Thyroid gland (tissue), 4 donors: ENCODE measurements at regions not wholly inside any gene's neighbourhood (a gene's known extent, or its start where the extent isn't known, plus 50 kb on each side); places are given as distances from the start of the nearest gene placed in this dataset.

Source experiments
- DNase-seq, 2 donors: peaks; one replicate each; pipeline ENCODE4 v3.0.0-alpha.2; 2019
- H3K27ac ChIP-seq, 3 donors: fragments of 200-600 bp; sonication (generic); 1 replicate in 2 of 3; 2 replicates in 1 of 3; pipeline ENCODE4 v1.5.1; 2016 to 2019; ENCODE audit warnings: mild to moderate bottlenecking in 1 of 3, moderate library complexity in 1 of 3
- H3K27me3 ChIP-seq: fragments of 200-600 bp; sonication (generic); one replicate; pipeline ENCODE4 v1.5.1; 2019
- H3K36me3 ChIP-seq, 2 donors: fragments of 200-600 bp; sonication (generic); one replicate each; pipeline ENCODE4 v1.5.1; 2016 to 2019
- H3K4me1 ChIP-seq, 2 donors: fragments of 200-600 bp; sonication (generic); one replicate each; pipeline ENCODE4 v1.5.1; 2017 to 2019
- H3K4me3 ChIP-seq, 3 donors: fragments of 200-600 bp; sonication (generic); replicated peaks in 1 of 3; 1 replicate in 2 of 3; 2 replicates in 1 of 3; pipeline ENCODE4 v1.5.1; 2016; ENCODE audit warnings: mild to moderate bottlenecking in 1 of 3
- H3K9me3 ChIP-seq: fragments of 200-600 bp; sonication (generic); one replicate; pipeline ENCODE4 v1.5.1; 2017
- POLR2A ChIP-seq, 2 donors: fragments of 450-650 bp; IDR thresholded peaks; one replicate each; pipeline ENCODE4 v1.6.1; 2017; ENCODE audit warnings: antibody characterized with exemption in 2 of 2, mild to moderate bottlenecking in 2 of 2, moderate library complexity in 1 of 2
- WGBS, 2 donors: methylation state at CpG; one replicate each; pipeline ENCODE4 v1.1.5; 2017; 5-methylcytosine and 5-hydroxymethylcytosine counted together
- intact Hi-C: fragments of 100-400 bp; cut with DNase I; formaldehyde crosslinking; loops from one replicate; pipeline ENCODE4 v1.15.1; 2023
- TF ChIP-seq, protein P1 (sequence below), 6 experiments: fragments of 200-600 bp in 3 of 6; fragments of 450-650 bp in 3 of 6; sonication (generic) in 3 of 6; IDR thresholded peaks; one replicate each; pipeline ENCODE4 v1.5.1; 2016 to 2019; ENCODE audit warnings: antibody characterized with exemption in 6 of 6, mild to moderate bottlenecking in 2 of 6, inconsistent platforms in 1 of 6, moderate library complexity in 1 of 6

DNA sequence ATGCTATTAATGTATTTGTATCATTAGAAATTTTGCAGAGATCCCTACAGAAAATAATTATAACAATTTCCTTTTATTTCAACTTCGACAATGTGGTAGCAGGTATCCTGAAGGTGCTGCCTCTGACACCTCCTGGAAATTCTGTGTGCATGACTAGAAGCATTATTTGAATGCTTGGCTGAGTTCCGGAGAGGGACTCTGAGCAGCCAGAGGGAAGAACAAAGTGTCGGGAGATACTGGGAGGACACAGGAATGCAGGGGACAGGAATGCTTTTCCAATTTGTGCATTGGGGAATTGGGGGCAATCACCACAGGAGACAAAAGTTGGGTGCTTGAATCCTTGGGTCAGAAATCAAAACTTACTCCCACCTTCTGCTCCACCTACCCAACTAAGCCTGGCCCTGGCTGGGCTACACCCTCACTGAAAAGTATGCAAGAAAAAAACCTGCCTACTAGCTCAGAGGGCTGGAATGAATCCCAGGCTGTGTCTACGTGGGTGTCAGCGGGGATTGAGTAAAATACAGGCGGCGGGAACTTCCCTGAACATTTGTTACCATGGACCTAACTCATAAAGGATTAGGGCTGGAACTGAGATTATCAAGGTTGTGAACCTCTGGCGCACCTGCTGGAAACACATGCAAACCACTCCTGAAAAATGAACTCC, 299.3 kb downstream of the SOX11 start:
- WGBS, 2 donors, result 33 to 35% methylated on average over 8 of the region's 8 CpGs
- peak; percentile 59 to 64 for DNase-seq

DNA sequence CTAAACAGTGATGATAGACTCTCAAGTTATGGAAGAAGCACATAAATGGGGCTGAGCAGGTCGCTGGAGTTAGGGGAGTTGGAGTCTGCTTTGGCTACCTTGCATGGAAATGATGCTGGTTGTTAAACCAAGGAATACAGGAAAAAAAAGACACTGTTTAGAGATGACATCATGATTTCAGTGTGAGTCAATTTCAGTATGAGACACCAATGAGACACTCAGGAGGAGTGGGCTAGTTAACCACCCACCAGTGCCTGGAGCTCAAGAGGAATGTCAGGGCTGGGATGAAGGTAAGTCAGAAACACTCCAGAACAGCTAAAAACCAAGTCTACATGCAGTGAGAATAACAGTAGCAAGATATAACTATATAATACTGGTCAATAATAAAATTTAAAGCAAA, 303.6 kb downstream of the SOX11 start:
- H3K27ac ChIP-seq, result no peak overlapping the region
- WGBS, 2 donors, result 71 to 87% methylated on average over 1 of the region's 1 CpG
- no peak for DNase-seq
- no peaks in the 10 kb centered on the region for H3K27me3 ChIP-seq
- no peaks in the 10 kb centered on the region for H3K9me3 ChIP-seq
- no peak overlapping the region for H3K4me3 ChIP-seq
- intact Hi-C loops, result no loop called here
- TF ChIP-seq POLR2A (IDR thresholded peaks at IDR 0.05), result no peak
- TF ChIP-seq, protein P1, sequence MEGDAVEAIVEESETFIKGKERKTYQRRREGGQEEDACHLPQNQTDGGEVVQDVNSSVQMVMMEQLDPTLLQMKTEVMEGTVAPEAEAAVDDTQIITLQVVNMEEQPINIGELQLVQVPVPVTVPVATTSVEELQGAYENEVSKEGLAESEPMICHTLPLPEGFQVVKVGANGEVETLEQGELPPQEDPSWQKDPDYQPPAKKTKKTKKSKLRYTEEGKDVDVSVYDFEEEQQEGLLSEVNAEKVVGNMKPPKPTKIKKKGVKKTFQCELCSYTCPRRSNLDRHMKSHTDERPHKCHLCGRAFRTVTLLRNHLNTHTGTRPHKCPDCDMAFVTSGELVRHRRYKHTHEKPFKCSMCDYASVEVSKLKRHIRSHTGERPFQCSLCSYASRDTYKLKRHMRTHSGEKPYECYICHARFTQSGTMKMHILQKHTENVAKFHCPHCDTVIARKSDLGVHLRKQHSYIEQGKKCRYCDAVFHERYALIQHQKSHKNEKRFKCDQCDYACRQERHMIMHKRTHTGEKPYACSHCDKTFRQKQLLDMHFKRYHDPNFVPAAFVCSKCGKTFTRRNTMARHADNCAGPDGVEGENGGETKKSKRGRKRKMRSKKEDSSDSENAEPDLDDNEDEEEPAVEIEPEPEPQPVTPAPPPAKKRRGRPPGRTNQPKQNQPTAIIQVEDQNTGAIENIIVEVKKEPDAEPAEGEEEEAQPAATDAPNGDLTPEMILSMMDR (IDR thresholded peaks at IDR 0.05), result no peak
- H3K36me3 ChIP-seq, result no peaks in the 10 kb centered on the region
- H3K4me1 ChIP-seq, result peaks cover 0 to 3% of the 10 kb centered on the region in 2 donors

More for the DNA sequence above, 299.3 kb downstream of the SOX11 start:
- TF ChIP-seq, protein P1 (IDR thresholded peaks at IDR 0.05), result no peak
- TF ChIP-seq POLR2A (IDR thresholded peaks at IDR 0.05), result no peak
- no peaks in the 10 kb centered on the region for H3K27me3 ChIP-seq
- intact Hi-C loops, result no loop called here
- H3K27ac ChIP-seq, result no peak overlapping the region
- H3K4me3 ChIP-seq, result no peak overlapping the region
- no peaks in the 10 kb centered on the region for H3K36me3 ChIP-seq
- H3K4me1 ChIP-seq, result peaks cover 0 to 3% of the 10 kb centered on the region in 2 donors
- no peaks in the 10 kb centered on the region for H3K9me3 ChIP-seq

DNA sequence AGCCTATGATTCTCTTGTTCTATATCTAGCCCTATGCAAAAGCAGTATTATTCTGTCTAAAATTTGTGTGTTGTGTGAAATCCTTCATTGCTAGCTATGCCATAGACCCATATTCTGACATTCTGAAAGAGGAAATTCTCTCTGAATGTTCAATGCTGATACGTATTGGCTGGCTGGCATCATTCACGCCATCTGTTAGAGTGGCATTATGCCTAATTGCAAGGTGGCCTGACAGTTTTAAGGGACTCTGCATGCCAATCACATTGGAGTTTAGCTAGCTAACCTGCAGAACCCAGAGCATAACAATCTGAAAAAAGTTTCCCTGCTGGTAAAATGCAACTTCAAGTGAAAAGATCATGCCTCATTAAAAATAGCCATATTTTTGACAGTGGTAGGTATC, 316.0 kb downstream of the SOX11 start:
- Histone ChIP-seq H3K36me3 (no peaks in the 10 kb centered on the region), H3K4me3 (no peak overlapping the region), H3K9me3 (no peaks in the 10 kb centered on the region), H3K4me1 (no peaks in the 10 kb centered on the region), H3K27me3 (no peaks in the 10 kb centered on the region), H3K27ac (no peak overlapping the region)
- TF ChIP-seq, protein P1 (IDR thresholded peaks at IDR 0.05), result no peak
- no peak for TF ChIP-seq POLR2A (IDR thresholded peaks at IDR 0.05)
- no peak for DNase-seq
- WGBS, 2 donors, result 91 to 97% methylated on average over 2 of the region's 2 CpGs
- intact Hi-C loops, result no loop called here

DNA sequence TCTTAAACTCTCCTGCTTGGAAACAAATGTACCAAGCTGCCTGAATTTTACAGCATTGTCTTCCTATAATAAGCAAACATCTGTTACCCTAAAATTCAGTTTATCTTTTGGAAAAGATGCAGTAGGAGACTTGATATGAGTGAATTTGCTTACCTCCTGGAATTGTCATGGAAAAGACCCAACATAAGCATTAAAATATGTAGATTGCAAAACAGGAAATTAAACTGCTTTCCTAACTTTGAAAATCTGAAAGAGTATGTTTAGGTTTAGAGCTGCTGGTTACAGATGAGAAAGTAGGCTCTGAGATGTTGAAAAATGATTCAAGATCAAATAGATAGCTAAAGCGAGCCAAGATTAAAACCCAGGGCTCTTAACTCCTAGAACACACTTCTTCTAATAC, 316.5 kb downstream of the SOX11 start:
- Histone ChIP-seq H3K4me1 (no peaks in the 10 kb centered on the region), H3K4me3 (no peak overlapping the region), H3K9me3 (no peaks in the 10 kb centered on the region), H3K27me3 (no peaks in the 10 kb centered on the region), H3K27ac (no peak overlapping the region), H3K36me3 (no peaks in the 10 kb centered on the region)
- DNase-seq, result no peak
- intact Hi-C loops, result no loop called here
- no peak for TF ChIP-seq POLR2A (IDR thresholded peaks at IDR 0.05)
- TF ChIP-seq, protein P1 (IDR thresholded peaks at IDR 0.05), result no peak
- WGBS, 2 donors, result 78 to 85% methylated on average over 1 of the region's 1 CpG

DNA sequence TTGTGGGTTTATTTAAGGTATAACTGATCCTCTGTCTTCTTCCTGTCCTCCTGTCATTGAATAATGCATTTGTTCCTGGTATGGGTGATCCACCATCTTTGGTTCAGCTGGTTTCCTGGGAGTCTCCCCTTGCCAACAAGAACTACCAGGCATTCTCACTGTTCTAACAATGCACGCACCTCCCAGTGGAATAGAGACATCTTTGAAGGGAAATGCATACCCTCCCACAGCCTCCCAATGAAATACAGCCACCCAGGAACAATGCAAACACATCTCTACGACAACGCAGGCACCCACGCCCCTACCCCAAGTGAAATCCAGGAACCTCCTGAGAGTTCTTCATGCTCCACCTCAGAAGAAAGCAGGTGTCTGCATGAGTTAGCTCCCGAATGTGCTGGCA, 318.0 kb downstream of the SOX11 start:
- intact Hi-C loops, result no loop called here
- TF ChIP-seq, protein P1 (IDR thresholded peaks at IDR 0.05), result no peak
- no peak for TF ChIP-seq POLR2A (IDR thresholded peaks at IDR 0.05)
- Histone ChIP-seq H3K27ac (no peak overlapping the region), H3K4me1 (no peaks in the 10 kb centered on the region), H3K9me3 (no peaks in the 10 kb centered on the region), H3K36me3 (no peaks in the 10 kb centered on the region), H3K27me3 (no peaks in the 10 kb centered on the region), H3K4me3 (no peak overlapping the region)
- DNase-seq, result no peak
- whole genome bisulfite sequencing, 2 donors, result 90 to 93% methylated on average over 5 of the region's 5 CpGs
